GM19372 (cell line): ENCODE measurements at regions not wholly inside any gene's neighbourhood (a gene's known extent, or its start where the extent isn't known, plus 50 kb on each side); places are given as distances from the start of the nearest gene placed in this dataset.
"Not testable (repeated sequence)": the region's sequence is repeated elsewhere in the genome, so short reads cannot be mapped to it uniquely, and the experiment has no call there.

Source experiments
- ATAC-seq: cut with Tn5 transposase; IDR thresholded peaks from one replicate; pipeline ENCODE4 v1.9.1; 2021; ENCODE audit warnings: mild to moderate bottlenecking, low read depth, moderate library complexity; ENCODE audit not compliant: unreplicated experiment

DNA sequence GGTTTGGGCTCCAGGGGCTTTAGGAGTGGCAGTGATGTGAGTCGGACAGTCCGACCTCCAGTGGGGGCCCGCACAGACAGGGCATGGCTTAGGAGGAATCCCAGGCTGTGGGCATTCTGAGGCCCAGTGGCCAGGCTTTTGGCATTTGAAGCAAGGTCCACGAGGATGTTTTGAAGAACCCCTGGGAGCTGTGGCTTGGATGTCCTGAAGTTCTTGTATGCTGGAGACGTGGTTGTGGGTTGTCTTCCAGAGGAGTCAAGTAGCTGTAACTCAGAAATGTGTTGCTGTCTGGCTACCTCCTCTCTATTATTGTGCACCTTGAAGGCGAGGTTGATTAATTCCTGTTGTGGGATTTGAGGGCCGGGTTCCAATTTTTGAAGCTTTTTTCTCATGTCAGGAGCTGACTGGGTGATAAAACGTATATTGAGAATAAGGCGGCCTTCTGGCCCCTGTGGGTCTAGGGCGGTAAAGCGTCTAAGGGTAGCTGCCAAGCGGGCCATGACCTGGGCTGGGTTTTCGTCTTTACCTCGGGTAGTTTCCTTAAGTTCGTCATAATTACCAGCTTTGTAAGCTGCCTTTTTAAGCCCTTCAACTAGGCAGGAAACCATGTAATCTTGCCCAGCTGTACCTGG lies 67.3 kb upstream of the EZR start:
- ATAC-seq, result not testable (repeated sequence)

DNA sequence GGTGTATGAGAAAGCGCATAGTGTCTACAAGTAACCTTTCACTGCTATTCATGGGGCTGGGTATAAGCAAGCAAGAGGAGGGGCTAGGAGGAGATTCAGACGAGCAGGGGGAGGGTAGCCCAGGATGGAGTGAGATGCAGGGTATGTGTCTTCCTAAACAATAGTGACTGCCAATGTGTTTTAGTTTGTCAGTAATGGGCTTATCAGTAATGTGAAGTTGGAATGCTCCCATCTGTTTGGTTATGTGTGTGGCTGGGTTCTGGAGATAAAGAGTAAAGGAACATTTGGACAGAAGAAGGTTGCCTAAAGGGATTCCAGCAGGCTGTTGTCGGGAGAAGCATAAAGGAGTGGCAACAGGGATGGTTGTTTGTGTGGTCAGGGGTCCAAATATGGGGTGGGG lies 62.7 kb upstream of the EZR start:
- not testable (repeated sequence) for ATAC-seq

DNA sequence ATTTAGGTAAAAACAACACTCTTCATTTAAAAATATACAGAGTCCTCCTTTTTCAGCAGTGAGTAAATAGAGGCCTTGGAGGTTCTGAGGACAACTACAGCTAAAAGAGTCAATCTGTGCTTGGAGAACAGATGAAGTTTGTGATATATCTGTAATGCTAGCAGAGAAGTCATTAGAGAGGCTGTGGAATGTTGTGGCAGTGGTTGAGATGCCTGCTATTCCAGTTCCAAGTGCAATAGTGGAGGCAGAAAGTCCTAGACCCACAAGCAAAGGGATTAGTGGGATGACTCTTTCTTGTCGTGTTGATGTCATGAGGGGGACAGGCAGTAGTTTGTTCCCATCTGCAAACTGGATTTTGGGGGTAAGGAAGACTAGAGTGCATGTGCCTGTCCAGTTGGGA lies 62.1 kb upstream of the EZR start:
- ATAC-seq, result not testable (repeated sequence)

- ATAC-seq, result no peak
Observed at GRCh38 chr6:158879180-158879579, 60.0 kb upstream of the EZR start.

DNA sequence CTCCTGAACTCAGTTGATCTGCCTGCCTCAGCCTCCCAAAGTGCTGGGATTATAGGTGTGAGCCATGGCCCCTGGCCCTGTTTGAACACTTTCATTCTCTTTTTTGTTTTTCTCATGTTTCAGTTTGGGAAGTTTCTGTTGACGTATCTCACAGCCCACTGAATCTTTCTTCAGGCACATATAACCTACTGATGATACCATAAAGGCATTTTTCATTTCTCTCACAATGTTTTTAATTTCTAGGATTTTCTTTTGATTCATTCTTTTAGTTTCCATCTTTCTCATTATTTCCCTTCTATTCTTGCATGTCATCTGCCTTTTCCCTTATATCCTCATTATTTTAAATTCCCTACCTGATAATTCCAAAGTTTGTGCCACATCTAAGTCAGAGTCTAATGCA lies 58.5 kb upstream of the EZR start:
- no peak for ATAC-seq

DNA sequence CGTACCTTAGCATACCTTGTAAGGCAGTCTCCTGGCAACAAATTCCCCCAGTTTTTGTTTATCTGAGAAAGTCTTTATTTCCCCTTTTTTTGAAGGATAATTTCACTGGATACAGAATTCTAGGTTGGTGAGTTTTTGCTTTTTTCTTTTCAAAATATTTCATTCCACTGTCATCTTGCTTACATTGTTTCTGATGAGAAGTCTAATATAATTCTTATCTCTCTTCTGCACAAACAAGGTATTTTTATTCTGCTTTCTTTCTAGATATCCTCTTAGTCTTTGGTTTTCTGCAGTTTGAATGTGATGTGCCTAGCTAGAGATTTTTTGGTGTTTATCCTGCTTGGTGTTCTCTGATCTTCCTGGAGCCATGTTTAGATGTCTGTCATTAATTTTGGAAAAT lies 57.7 kb upstream of the EZR start:
- no peak for ATAC-seq

DNA sequence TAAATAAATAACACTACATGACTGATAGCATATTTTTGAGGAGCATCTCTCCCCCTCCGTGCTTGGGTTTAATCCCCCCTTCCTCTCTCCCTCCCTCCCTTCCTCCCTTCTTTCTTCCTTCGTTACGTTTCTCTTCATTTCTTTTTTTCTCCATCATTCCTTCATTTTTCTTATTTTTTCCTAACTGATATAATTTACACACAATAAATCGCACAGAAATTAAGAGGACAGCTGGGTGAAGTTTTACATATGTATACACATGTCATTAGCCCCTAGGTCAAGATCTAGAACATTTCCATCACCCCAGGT lies 51.4 kb upstream of the EZR start:
- no peak for ATAC-seq

DNA sequence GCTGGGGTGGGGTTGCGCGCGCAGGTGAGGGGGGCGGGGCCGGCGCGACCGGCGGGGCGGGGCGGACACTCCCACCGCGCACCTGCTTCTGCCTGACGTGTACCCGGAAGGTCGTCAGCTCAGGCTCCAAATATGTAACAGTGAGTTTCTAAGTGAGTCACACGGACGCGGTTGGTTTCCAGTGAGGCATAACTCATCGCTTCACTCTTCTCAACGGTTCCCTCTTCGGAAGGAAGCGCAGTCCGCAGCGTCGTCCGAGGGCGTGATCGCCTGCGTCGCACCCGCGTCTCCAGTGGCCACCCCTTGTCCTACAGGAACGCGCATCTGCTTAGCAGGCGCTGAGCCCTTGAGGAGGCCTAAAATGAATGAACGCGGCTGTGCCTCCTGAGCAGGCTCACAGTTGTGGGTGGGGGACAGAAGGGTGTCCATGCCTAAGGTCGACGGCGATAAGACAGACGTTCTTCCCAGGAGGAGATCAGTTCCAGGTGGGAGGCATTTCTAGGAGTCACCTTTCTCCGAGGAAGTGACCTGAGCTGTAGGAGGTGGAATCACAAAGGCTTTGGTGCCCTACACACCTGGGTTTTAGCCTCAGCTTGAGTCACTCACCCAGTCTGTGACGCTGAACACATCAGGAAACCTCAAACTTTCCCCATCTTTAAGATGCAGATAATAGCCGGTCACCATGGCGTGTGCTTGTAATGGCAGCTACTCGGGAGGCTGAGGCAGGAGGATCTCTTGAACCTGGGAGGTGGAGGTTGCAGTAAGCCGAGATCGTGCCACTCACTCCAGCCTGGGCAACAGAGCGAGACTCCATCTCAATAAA lies 50.9 kb upstream of the EZR start:
- peak; percentile 93 for ATAC-seq

DNA sequence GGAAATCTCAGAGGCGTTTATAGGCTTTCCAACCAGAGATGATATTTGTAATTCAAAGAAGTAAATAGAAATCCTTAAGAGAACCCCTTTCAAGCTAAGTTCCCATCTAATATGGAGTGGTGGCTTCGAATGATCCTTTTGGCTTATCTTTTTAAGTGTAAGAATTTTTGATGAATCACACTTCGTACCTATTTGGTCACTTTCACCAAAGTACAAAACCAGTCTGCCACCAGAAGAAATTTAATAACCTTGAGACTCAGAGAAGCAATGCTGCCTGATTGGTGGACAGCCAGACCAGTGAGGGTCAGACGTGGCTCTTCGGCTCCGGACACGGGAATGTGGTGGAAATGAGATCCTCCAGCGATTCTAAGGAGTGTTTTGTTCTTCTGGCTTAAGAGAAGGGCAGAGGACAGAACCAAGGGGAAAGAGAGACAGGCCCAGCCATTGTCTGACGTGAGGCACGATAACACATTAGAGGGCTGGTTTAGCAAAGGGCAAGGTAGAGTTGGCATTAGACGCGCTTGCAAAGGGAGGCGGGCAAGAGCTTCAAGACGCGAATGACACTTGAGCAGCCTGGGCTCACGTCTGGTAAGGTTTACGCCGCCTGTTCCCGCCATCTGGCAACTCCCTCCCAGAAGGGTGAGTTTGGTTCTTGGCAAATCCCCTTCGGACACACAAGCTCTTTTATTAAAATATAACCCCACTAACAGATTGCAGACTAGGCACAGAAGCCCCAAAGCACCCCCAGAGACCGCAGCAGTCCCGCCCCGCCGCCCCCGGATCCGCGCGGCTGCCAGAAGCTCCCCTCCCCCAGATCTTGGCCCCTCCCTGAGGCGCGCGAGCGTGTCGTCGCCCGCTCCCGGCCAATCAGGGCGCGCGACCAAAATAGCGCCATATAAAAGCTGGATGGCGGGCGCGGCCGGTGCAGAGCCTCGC lies 50.0 kb upstream of the EZR start:
- ATAC-seq, result peak; percentile 22
